ENCODE measurements at regions not wholly inside any gene's neighbourhood (a gene's known extent, or its start where the extent isn't known, plus 50 kb on each side); places are given as distances from the start of the nearest gene placed in this dataset.
A peak's percentile ranks its signal among the peaks of the same experiment; 100 is the strongest.

DNA sequence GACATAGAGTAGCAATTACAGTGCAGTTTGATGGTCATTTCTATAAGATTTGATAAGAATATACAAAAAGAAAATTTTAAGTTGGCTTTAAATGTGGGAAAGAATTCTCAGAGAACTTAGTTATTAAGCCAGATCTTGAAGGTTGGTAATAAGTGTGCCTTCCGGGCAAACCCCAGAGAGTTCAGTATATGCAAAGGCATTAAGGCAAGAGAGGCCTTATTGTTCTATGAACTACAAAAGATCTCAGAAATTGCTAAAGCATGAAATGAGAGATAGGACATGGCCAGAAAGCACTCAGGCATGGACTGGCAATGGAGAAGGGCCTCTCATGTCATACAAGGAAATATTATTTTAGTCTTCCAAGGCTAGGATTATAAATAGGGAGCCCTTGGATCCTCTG is 390.2 kb upstream of the C1orf87 start:
- no peaks in the 10 kb centered on the region for H3K9me3 ChIP-seq (ENCODE audit: low read depth)
- no peaks in the 10 kb centered on the region for H3K4me1 ChIP-seq (ENCODE audit: low read depth)
- no peaks in the 10 kb centered on the region for H3K36me3 ChIP-seq
- no peak overlapping the region for H3K4me3 ChIP-seq
- TF ChIP-seq, protein P1, sequence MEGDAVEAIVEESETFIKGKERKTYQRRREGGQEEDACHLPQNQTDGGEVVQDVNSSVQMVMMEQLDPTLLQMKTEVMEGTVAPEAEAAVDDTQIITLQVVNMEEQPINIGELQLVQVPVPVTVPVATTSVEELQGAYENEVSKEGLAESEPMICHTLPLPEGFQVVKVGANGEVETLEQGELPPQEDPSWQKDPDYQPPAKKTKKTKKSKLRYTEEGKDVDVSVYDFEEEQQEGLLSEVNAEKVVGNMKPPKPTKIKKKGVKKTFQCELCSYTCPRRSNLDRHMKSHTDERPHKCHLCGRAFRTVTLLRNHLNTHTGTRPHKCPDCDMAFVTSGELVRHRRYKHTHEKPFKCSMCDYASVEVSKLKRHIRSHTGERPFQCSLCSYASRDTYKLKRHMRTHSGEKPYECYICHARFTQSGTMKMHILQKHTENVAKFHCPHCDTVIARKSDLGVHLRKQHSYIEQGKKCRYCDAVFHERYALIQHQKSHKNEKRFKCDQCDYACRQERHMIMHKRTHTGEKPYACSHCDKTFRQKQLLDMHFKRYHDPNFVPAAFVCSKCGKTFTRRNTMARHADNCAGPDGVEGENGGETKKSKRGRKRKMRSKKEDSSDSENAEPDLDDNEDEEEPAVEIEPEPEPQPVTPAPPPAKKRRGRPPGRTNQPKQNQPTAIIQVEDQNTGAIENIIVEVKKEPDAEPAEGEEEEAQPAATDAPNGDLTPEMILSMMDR (IDR thresholded peaks at IDR 0.05; ENCODE audit: low read depth, low read length): no peak
- no peak for DNase-seq (ENCODE audit: low read depth in 1 of 2, low spot score in 1 of 2)
- H3K27ac ChIP-seq: no peak overlapping the region
- no peaks in the 10 kb centered on the region for H3K27me3 ChIP-seq

DNA sequence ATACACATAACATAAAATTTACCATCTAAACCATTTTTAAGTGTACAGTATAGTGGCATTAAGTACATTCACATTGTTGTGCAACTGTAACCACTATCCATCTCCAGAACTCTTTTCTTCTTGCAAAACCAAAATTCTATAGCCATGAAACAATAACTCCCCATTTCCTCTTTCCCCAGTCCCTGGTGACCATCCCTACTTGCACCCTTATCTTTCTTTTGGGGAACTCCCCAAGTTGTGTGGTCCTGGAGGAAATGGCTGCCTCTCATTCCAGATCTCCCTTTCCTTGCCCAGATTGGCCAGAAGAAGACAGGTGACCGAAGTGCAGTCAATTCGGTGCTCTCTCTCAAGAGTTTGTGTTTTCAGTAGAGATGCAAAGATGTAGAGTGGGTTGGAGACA is 389.6 kb upstream of the C1orf87 start:
- Histone ChIP-seq H3K27ac (no peak overlapping the region), H3K4me3 (no peak overlapping the region), H3K4me1 (ENCODE audit: low read depth) (no peaks in the 10 kb centered on the region), H3K9me3 (ENCODE audit: low read depth) (no peaks in the 10 kb centered on the region), H3K36me3 (no peaks in the 10 kb centered on the region), H3K27me3 (no peaks in the 10 kb centered on the region)
- TF ChIP-seq, protein P1 (IDR thresholded peaks at IDR 0.05; ENCODE audit: low read depth, low read length): no peak
- peak in 1 of 2 donors; percentile 38 for DNase-seq (ENCODE audit: low read depth in 1 of 2, low spot score in 1 of 2)

DNA sequence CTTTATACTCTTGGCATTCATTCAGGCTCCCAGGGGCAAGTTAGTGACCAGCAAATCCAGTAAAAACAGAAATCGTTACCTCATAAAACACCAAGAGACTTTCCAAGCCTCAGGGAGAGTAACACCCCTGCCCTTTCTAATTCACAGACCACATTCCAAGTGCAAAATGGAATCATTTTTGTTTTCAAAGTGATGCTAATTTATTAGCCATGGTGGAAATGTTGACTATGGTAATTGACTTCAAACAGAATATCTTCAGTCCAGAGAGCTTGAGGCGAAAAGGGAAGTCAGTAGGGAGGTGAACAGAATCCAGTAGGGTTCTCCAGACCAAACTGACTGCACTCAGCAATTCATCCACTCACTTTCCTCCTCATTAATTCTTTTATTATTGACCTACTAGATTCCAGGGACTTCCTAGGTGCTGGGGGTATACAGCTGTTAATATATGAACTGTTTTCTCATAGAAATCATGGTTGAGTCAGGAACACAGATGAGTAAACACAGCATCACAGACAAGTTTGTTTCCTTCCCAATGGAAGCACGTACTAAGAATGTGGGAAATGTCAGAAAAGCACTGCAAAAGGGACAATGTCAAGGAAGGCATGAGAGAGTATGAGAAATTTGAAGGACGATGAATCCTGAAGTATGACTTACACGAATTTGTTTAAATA is 388.5 kb upstream of the C1orf87 start:
- TF ChIP-seq, protein P1 (IDR thresholded peaks at IDR 0.05; ENCODE audit: low read depth, low read length): no peak
- Histone ChIP-seq H3K27me3 (no peaks in the 10 kb centered on the region), H3K9me3 (ENCODE audit: low read depth) (no peaks in the 10 kb centered on the region), H3K4me3 (no peak overlapping the region), H3K27ac (no peak overlapping the region), H3K36me3 (no peaks in the 10 kb centered on the region), H3K4me1 (ENCODE audit: low read depth) (no peaks in the 10 kb centered on the region)
- no peak for DNase-seq (ENCODE audit: low read depth in 1 of 2, low spot score in 1 of 2)

DNA sequence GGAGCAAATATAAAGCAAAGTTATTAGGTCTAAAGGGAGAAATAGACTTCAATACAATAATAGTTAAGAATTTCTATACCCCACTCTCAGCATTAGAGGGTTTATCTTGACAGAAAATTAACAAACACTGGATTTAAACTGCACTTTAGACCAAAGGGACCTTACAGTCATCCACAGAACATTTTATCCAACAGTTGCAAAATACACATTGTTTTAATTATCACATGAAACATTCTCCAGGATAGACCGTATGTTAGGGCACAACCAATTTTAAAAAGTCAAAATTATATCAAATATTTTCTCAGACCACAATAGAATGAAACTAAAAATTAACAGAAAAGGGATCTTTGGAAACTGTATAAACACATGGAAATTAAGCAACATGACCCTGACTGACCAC is 384.5 kb upstream of the C1orf87 start:
- TF ChIP-seq, protein P1 (IDR thresholded peaks at IDR 0.05; ENCODE audit: low read depth, low read length): no peak
- Histone ChIP-seq H3K27ac (no peak overlapping the region), H3K27me3 (no peaks in the 10 kb centered on the region), H3K4me1 (ENCODE audit: low read depth) (no peaks in the 10 kb centered on the region), H3K36me3 (no peaks in the 10 kb centered on the region), H3K9me3 (ENCODE audit: low read depth) (no peaks in the 10 kb centered on the region), H3K4me3 (no peak overlapping the region)
- DNase-seq (ENCODE audit: low read depth in 1 of 2, low spot score in 1 of 2): no peak

DNA sequence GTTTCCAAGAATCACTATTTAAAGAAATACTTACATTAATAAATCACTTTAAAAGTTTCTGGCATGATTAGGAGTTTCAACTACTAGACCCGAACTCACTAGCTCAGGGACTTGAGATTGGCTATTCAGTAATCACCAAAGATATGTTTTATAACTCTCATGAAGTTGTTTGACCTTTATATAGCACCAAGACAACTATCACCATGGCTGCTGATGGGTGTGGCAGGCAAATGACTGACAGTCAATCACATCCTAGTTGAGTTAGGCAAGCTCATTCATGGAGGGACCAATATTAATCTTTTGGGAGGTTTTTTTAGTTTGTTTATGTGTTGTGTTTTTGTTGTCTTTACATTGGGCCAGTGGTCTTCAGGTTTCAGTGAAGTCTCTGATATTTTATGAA is 376.3 kb upstream of the C1orf87 start:
- Histone ChIP-seq H3K36me3 (no peaks in the 10 kb centered on the region), H3K27ac (no peak overlapping the region), H3K4me1 (ENCODE audit: low read depth) (no peaks in the 10 kb centered on the region), H3K4me3 (no peak overlapping the region), H3K27me3 (no peaks in the 10 kb centered on the region), H3K9me3 (ENCODE audit: low read depth) (no peaks in the 10 kb centered on the region)
- TF ChIP-seq, protein P1 (IDR thresholded peaks at IDR 0.05; ENCODE audit: low read depth, low read length): no peak
- DNase-seq (ENCODE audit: low read depth in 1 of 2, low spot score in 1 of 2): no peak
